C4-2B (cell line): ENCODE measurements at regions not wholly inside any gene's neighbourhood (a gene's known extent, or its start where the extent isn't known, plus 50 kb on each side); places are given as distances from the start of the nearest gene placed in this dataset.

Experiments used
- CTCF ChIP-seq: fragments of 450-650 bp; conservative IDR thresholded peaks from 2 replicates; pipeline ENCODE4 v1.5.1; 2017; ENCODE audit warnings: mild to moderate bottlenecking
- ZFX ChIP-seq: fragments of 450-650 bp; IDR thresholded peaks from 2 replicates; pipeline ENCODE4 v1.6.1; 2017

- no peak for TF ChIP-seq CTCF
- TF ChIP-seq ZFX, result no peak
Observed at GRCh38 chr3:67864587-67865183, 210.3 kb upstream of the SUCLG2 start.
